Smooth muscle cell (in vitro differentiated cells): ENCODE measurements at regions not wholly inside any gene's neighbourhood (a gene's known extent, or its start where the extent isn't known, plus 50 kb on each side); places are given as distances from the start of the nearest gene placed in this dataset.

Experiments
- DNase-seq: peaks from one replicate; lab custom pipeline; 2025; ENCODE audit not compliant: unreplicated experiment; lab: John Stamatoyannopoulos, UW
- H2AFZ ChIP-seq: fragments of 200-600 bp; sonication (generic); 2 replicates; pipeline ENCODE4 v1.6.0; 2016; ENCODE audit warnings: antibody characterized with exemption, low read depth, mild to moderate bottlenecking
- H3F3A ChIP-seq: fragments of 200-600 bp; sonication (generic); 2 replicates; pipeline ENCODE4 v1.6.0; 2017; ENCODE audit warnings: antibody characterized with exemption, low read depth
- H3K27ac ChIP-seq: fragments of 200-600 bp; sonication (generic); 2 replicates; pipeline ENCODE4 v1.5.1; 2016; ENCODE audit warnings: low read depth, mild to moderate bottlenecking
- H3K27me3 ChIP-seq: fragments of 200-600 bp; sonication (generic); 2 replicates; pipeline ENCODE4 v1.6.1; 2016; ENCODE audit warnings: low read depth, mild to moderate bottlenecking
- H3K36me3 ChIP-seq: fragments of 200-600 bp; sonication (generic); 2 replicates; pipeline ENCODE4 v1.5.1; 2016; ENCODE audit warnings: low read depth
- H3K4me1 ChIP-seq: fragments of 200-600 bp; sonication (generic); 2 replicates; pipeline ENCODE4 v1.5.1; 2016; ENCODE audit warnings: low read depth
- H3K4me2 ChIP-seq: fragments of 200-600 bp; sonication (generic); 2 replicates; pipeline ENCODE4 v1.6.0; 2016; ENCODE audit warnings: mild to moderate bottlenecking
- H3K4me3 ChIP-seq: fragments of 200-600 bp; sonication (generic); 2 replicates; pipeline ENCODE4 v1.5.1; 2016; ENCODE audit warnings: mild to moderate bottlenecking
- H3K79me2 ChIP-seq: fragments of 200-600 bp; sonication (generic); 2 replicates; pipeline ENCODE4 v1.6.0; 2016; ENCODE audit warnings: low read depth, mild to moderate bottlenecking
- H3K9ac ChIP-seq: fragments of 200-600 bp; sonication (generic); 2 replicates; pipeline ENCODE4 v1.6.0; 2016; ENCODE audit warnings: low read depth
- H3K9me3 ChIP-seq: fragments of 200-600 bp; sonication (generic); replicated peaks from 2 replicates; pipeline ENCODE4 v1.5.1; 2016; ENCODE audit warnings: low read depth
- H4K20me1 ChIP-seq: fragments of 200-600 bp; sonication (generic); 2 replicates; pipeline ENCODE4 v1.6.0; 2016; ENCODE audit warnings: low read depth
- WGBS: methylation state at CpG from one replicate; pipeline ENCODE4 v1.1.7; 2016; ENCODE audit warnings: low lambda C conversion rate; 5-methylcytosine and 5-hydroxymethylcytosine counted together
- TF ChIP-seq, protein P1 (sequence below): fragments of 200-600 bp; sonication (generic); IDR thresholded peaks from 2 replicates; pipeline ENCODE4 v1.5.1; 2017; ENCODE audit warnings: borderline replicate concordance, mild to moderate bottlenecking, antibody characterized with exemption; ENCODE audit not compliant: insufficient read depth, poor library complexity, severe bottlenecking

DNA sequence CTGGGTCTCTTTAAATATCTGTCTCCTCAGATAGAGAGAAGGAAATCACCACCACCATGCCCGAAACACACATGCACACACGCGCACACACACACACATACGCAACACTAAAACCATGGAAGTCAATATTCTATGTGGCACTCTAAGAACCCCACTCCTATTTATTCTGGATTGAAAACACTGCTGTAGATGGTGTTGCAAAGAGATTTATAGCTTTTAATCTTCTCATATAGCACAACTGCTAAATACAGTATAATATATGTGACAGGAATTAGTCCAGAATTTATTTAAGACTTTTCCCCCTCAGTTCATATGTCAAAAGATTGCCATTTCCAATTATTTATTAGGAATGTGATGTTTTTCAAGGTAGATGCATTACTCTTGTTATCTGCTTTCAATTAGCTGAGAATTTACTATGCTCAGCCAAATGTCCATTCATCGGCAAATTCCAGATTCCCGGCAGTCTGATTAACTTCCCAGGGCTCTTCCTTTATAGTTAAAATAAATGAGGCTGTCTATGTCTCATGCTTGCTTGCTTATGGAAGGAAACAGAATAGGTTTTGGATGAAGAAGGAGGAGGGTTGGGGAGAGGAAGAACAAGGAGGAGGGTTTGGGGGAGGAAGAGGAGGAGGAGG, 115.4 kb upstream of the NDP start:
- no peaks in the 10 kb centered on the region for H3K9me3 ChIP-seq
- H3K27ac ChIP-seq = no peak overlapping the region
- WGBS = 87% methylated on average over 6 of the region's 6 CpGs
- no peak overlapping the region for H3K9ac ChIP-seq
- no peaks in the 10 kb centered on the region for H3F3A ChIP-seq
- H3K4me3 ChIP-seq = no peak overlapping the region
- TF ChIP-seq, protein P1, sequence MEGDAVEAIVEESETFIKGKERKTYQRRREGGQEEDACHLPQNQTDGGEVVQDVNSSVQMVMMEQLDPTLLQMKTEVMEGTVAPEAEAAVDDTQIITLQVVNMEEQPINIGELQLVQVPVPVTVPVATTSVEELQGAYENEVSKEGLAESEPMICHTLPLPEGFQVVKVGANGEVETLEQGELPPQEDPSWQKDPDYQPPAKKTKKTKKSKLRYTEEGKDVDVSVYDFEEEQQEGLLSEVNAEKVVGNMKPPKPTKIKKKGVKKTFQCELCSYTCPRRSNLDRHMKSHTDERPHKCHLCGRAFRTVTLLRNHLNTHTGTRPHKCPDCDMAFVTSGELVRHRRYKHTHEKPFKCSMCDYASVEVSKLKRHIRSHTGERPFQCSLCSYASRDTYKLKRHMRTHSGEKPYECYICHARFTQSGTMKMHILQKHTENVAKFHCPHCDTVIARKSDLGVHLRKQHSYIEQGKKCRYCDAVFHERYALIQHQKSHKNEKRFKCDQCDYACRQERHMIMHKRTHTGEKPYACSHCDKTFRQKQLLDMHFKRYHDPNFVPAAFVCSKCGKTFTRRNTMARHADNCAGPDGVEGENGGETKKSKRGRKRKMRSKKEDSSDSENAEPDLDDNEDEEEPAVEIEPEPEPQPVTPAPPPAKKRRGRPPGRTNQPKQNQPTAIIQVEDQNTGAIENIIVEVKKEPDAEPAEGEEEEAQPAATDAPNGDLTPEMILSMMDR = no peak
- no peaks in the 10 kb centered on the region for H3K27me3 ChIP-seq
- no peak overlapping the region for H2AFZ ChIP-seq
- no peaks in the 10 kb centered on the region for H3K4me1 ChIP-seq
- no peak overlapping the region for H3K4me2 ChIP-seq
- H4K20me1 ChIP-seq = no peaks in the 10 kb centered on the region
- no peaks in the 10 kb centered on the region for H3K36me3 ChIP-seq
- H3K79me2 ChIP-seq = no peaks in the 10 kb centered on the region
- DNase-seq = no peak

DNA sequence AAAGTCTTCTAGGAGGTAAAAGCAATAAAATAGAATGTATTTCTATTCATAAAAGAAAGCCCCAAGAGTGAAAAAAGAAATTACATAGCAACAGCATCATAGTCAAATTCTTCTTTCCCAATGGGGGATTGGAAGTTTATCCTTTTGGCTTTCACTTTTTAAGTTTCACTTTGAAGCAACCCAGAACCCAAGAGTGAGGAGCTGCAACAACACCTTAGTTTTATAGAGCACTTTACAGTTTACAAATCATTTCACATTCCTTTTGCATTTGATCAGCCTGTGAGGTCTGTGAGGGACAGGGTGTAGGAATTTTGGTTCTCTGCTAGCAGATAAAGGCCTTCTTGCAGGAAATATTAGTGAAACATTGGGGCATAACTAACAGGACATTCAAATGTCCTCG, 112.0 kb upstream of the NDP start:
- no peak overlapping the region for H3K4me2 ChIP-seq
- no peak for DNase-seq
- H3K79me2 ChIP-seq = no peaks in the 10 kb centered on the region
- WGBS = 44% methylated on average over 1 of the region's 1 CpG
- no peak overlapping the region for H2AFZ ChIP-seq
- no peaks in the 10 kb centered on the region for H4K20me1 ChIP-seq
- H3F3A ChIP-seq = no peaks in the 10 kb centered on the region
- no peaks in the 10 kb centered on the region for H3K9me3 ChIP-seq
- no peak overlapping the region for H3K9ac ChIP-seq
- no peaks in the 10 kb centered on the region for H3K27me3 ChIP-seq
- H3K4me1 ChIP-seq = no peaks in the 10 kb centered on the region
- no peaks in the 10 kb centered on the region for H3K36me3 ChIP-seq
- H3K4me3 ChIP-seq = no peak overlapping the region
- TF ChIP-seq, protein P1 = no peak
- no peak overlapping the region for H3K27ac ChIP-seq

DNA sequence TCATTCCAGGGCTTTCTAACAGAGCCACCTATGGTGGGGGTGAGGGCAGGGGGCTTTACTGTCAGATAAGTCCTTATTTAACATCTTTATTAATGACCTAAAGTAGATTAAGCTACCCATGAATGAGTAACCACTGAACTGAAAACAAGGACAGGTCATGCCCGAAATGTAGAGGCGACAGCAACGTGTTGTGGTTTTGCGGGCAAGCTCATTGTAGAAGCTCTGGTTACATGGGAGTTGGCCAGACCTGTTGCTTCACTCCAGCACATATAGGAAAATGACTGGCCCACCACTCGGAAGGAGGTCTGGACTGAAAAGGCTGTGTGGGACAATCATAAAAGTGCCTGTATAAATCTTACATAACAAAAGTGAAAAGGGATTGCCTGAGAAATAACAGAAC, 109.6 kb upstream of the NDP start:
- TF ChIP-seq, protein P1 = no peak
- 86% methylated on average over 5 of the region's 5 CpGs for WGBS

DNA sequence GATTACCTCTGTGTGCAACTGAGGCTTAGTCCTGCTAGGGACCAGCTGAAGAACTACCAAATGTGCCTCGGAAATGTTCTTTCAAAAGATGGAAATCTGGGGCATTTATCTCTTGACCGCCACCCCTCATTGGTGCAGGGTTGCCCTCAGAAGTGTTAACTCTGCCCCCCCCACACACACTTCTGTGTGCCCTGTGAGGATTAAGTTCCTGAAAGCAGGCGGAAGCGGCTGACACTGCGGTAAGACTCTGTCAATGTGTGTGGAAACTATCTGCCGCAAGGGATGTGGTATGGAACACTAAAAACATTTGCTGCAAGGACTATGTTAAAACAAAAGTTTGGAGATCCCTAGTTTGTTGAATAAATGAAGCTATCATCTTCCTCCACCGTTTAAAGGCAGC, 106.9 kb upstream of the NDP start:
- H3K4me3 ChIP-seq = no peak overlapping the region

More for the DNA sequence above, 109.6 kb upstream of the NDP start:
- H3K36me3 ChIP-seq = no peaks in the 10 kb centered on the region
- H3K79me2 ChIP-seq = no peaks in the 10 kb centered on the region
- no peaks in the 10 kb centered on the region for H3F3A ChIP-seq
- no peak for DNase-seq
- H3K4me1 ChIP-seq = no peaks in the 10 kb centered on the region
- H3K9ac ChIP-seq = no peak overlapping the region
- H3K4me2 ChIP-seq = no peak overlapping the region
- H2AFZ ChIP-seq = no peak overlapping the region
- H3K9me3 ChIP-seq = no peaks in the 10 kb centered on the region
- H3K27ac ChIP-seq = no peak overlapping the region
- H3K27me3 ChIP-seq = no peaks in the 10 kb centered on the region
- H4K20me1 ChIP-seq = no peaks in the 10 kb centered on the region
- H3K4me3 ChIP-seq = no peak overlapping the region

More for the DNA sequence above, 106.9 kb upstream of the NDP start:
- H3K9me3 ChIP-seq = no peaks in the 10 kb centered on the region
- H3K9ac ChIP-seq = no peak overlapping the region
- no peaks in the 10 kb centered on the region for H3F3A ChIP-seq
- no peak overlapping the region for H3K4me2 ChIP-seq
- H3K27ac ChIP-seq = no peak overlapping the region
- H3K36me3 ChIP-seq = no peaks in the 10 kb centered on the region
- no peaks in the 10 kb centered on the region for H3K79me2 ChIP-seq
- no peaks in the 10 kb centered on the region for H3K27me3 ChIP-seq
- TF ChIP-seq, protein P1 = no peak
- H3K4me1 ChIP-seq = no peaks in the 10 kb centered on the region
- 83% methylated on average over 7 of the region's 7 CpGs for WGBS
- H4K20me1 ChIP-seq = no peaks in the 10 kb centered on the region
- DNase-seq = no peak
- no peak overlapping the region for H2AFZ ChIP-seq
